Endothelial cell of umbilical vein (primary cell): ENCODE measurements at regions not wholly inside any gene's neighbourhood (a gene's known extent, or its start where the extent isn't known, plus 50 kb on each side); places are given as distances from the start of the nearest gene placed in this dataset.
"Not testable (repeated sequence)": the region's sequence is repeated elsewhere in the genome, so short reads cannot be mapped to it uniquely, and the experiment has no call there.

Experiments
- BruUV-seq: library from RNA; stranded (reverse); fragments of 400-500 nt; replicated peaks from 2 replicates; lab custom pipeline; 2021; lab: Mats Ljungman, UMichigan
- CTCF ChIA-PET: fragments of 300-600, 350-600 bp; sonication (Branson Sonifier 250); formaldehyde crosslinking; loops from one replicate; lab custom pipeline; 2021; ENCODE audit warnings: antibody characterized with exemption, inconsistent platforms; lab: Charles Lee
- POLR2A ChIA-PET: fragments of 300-600, 350-600 bp; sonication (Branson Sonifier 250); formaldehyde crosslinking; loops from one replicate; lab custom pipeline; 2021; ENCODE audit warnings: antibody characterized with exemption, inconsistent platforms; lab: Charles Lee
- DNase-seq: peaks from one replicate; pipeline ENCODE4 v3.0.0-alpha.2; 2011; ENCODE audit warnings: low read depth, low spot score
- FAIRE-seq: peaks from 2 replicates; lab custom pipeline; 2011; peaks lifted over from hg19 to GRCh38; lab: Jason Lieb, UNC
- H2AFZ ChIP-seq: 2 replicates; pipeline ENCODE4 v1.6.0; 2012; ENCODE audit warnings: low read depth, low read length, control low read depth, inconsistent platforms
- H3K27ac ChIP-seq: 2 replicates; pipeline ENCODE4 v1.5.1; 2011; ENCODE audit warnings: low read depth, mild to moderate bottlenecking, control low read depth, low read length, moderate library complexity; ENCODE audit not compliant: insufficient read depth
- H3K27me3 ChIP-seq, 2 experiments: 2 replicates each; pipeline versions ENCODE4 v1.6.0 to v1.6.1; 2011; ENCODE audit warnings: low read length in 2 of 2, mixed read lengths in 1 of 2; ENCODE audit not compliant: control insufficient read depth in 2 of 2, insufficient read depth in 2 of 2
- H3K36me3 ChIP-seq, 2 experiments: 2 replicates in 1 of 2; 3 replicates in 1 of 2; pipeline ENCODE4 v1.5.1; 2011; ENCODE audit warnings: low read length in 2 of 2, mild to moderate bottlenecking in 1 of 2, moderate library complexity in 1 of 2; ENCODE audit not compliant: control insufficient read depth in 2 of 2, insufficient read depth in 2 of 2; ENCODE audit errors: extremely low read depth in 1 of 2
- H3K4me1 ChIP-seq: 3 replicates; pipeline ENCODE4 v1.5.1; 2011; ENCODE audit warnings: mild to moderate bottlenecking, low read length; ENCODE audit not compliant: control insufficient read depth, insufficient read depth; ENCODE audit errors: extremely low read depth
- H3K4me2 ChIP-seq: 2 replicates; pipeline ENCODE4 v1.6.1; 2011; ENCODE audit warnings: low read length, control low read depth, mixed read lengths; ENCODE audit not compliant: insufficient read depth
- H3K4me3 ChIP-seq, 3 experiments: fragments of 200-600 bp in 1 of 3; sonication (generic), shearing (Covaris generic) in 1 of 3; replicated peaks in 1 of 3; 2 replicates each; pipeline ENCODE4 v1.5.1; 2011 to 2016; ENCODE audit warnings: control low read depth in 3 of 3, low read length in 3 of 3, mild to moderate bottlenecking in 2 of 3, inconsistent platforms in 1 of 3, low read depth in 1 of 3, moderate library complexity in 1 of 3; ENCODE audit not compliant: insufficient read depth in 1 of 3
- H3K79me2 ChIP-seq: 2 replicates; pipeline ENCODE4 v1.6.0; 2012; ENCODE audit warnings: low read length, inconsistent platforms; ENCODE audit not compliant: control insufficient read depth, insufficient read depth
- H3K9ac ChIP-seq: replicated peaks from 2 replicates; pipeline ENCODE3; 2011; ENCODE audit warnings: low read length, control low read depth; ENCODE audit not compliant: insufficient read depth; ENCODE audit errors: extremely low read depth
- H3K9me1 ChIP-seq: replicated peaks from 3 replicates; pipeline ENCODE4 v1.6.0; 2011; ENCODE audit warnings: mild to moderate bottlenecking, low read length; ENCODE audit not compliant: control insufficient read depth, insufficient read depth; ENCODE audit errors: extremely low read depth
- H3K9me3 ChIP-seq: replicated peaks from 2 replicates; pipeline ENCODE4 v1.5.1; 2012; ENCODE audit warnings: low read length, inconsistent platforms; ENCODE audit not compliant: control insufficient read depth, insufficient read depth
- H4K20me1 ChIP-seq: replicated peaks from 2 replicates; pipeline ENCODE3; 2011; ENCODE audit warnings: mild to moderate bottlenecking, low read length; ENCODE audit not compliant: control insufficient read depth, insufficient read depth; ENCODE audit errors: extremely low read depth
- dilution Hi-C: fragments of 300-500 bp; cut with MboI; formaldehyde crosslinking; loops from one replicate; pipeline ENCODE4 v1.15.0; 2019; ENCODE audit warnings: low sequenced_read_pairs; ENCODE audit not compliant: extremely low pct_ligation_motif_present
- intact Hi-C: fragments of 100-400 bp; cut with micrococcal nuclease; formaldehyde crosslinking; loops from one replicate; pipeline ENCODE4 v1.10.0; 2022

DNA sequence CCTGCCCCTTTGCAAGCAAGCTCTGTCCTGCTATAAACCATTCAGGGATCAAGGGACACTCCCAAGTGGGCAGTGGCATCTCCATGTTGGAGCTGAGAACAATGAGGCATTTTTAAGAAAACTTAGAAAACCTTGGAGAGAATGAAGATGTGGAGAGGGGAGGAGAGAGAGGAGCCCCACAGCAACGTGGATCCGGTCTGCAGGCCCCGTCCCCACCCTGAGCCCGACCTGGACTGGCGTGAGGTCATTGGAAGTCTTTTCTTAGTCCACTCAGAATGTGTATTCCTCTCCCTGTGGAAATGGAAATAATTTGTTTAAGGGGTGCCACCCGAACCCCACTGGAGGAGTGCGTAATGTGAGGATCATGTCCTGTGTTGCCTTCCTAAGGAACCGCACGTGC is 328.0 kb upstream of the COX7C start:
- FAIRE-seq, H3K27ac ChIP-seq, H3K4me1 ChIP-seq, CTCF ChIA-PET, H4K20me1 ChIP-seq, H3K36me3 ChIP-seq, intact Hi-C loops, DNase-seq, BruUV-seq, H3K9me3 ChIP-seq, POLR2A ChIA-PET, H3K79me2 ChIP-seq, H2AFZ ChIP-seq, H3K9me1 ChIP-seq, H3K4me3 ChIP-seq, H3K27me3 ChIP-seq, H3K9ac ChIP-seq, dilution Hi-C loops, H3K4me2 ChIP-seq: not testable (repeated sequence)

DNA sequence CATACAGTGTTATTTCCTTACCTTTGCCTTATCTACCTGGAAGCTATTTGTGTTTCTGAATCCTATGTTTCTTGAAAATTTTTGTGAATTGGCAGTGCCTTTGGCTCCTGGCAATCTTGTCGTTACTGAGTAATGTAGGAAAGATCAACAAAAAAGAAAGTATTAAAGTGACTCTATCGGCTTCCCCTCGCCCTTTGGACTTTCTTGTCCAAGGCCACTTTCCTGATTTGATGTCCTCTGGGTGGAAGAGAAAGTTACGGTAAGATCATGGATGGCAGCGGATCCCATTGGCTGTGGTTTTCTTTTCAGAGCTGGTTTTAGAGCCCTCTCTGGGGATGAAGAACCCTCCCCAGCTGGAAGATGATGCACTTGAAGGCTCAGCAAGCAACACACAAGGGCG is 324.9 kb upstream of the COX7C start:
- DNase-seq, H2AFZ ChIP-seq, POLR2A ChIA-PET, H4K20me1 ChIP-seq, CTCF ChIA-PET, H3K4me1 ChIP-seq, H3K9ac ChIP-seq, H3K27ac ChIP-seq, intact Hi-C loops, dilution Hi-C loops, H3K36me3 ChIP-seq, H3K79me2 ChIP-seq, BruUV-seq, H3K4me3 ChIP-seq, H3K4me2 ChIP-seq, H3K9me3 ChIP-seq, H3K27me3 ChIP-seq, H3K9me1 ChIP-seq, FAIRE-seq: not testable (repeated sequence)

DNA sequence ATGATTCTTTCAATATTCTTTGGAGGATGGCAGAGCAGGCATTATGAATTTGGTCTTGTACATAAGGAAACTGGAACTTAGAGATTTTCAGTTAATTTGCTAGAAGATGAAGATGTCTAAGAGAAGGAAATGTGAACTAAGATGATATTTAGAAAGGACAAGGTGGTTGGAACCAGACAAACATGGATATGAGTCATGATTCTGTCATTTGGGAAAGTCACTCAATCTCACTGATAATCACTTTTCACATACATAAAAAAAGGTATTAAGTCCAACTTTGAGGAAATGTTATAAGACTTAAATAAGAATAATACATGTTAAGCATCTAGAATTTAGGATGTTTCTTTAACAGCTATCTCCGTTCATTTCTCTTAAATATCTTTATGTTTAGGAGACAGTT is 315.1 kb upstream of the COX7C start:
- CTCF ChIA-PET, H2AFZ ChIP-seq, H3K9me3 ChIP-seq, FAIRE-seq, BruUV-seq, POLR2A ChIA-PET, H3K27ac ChIP-seq, H3K4me1 ChIP-seq, H3K9me1 ChIP-seq, H3K4me3 ChIP-seq, intact Hi-C loops, DNase-seq, H3K4me2 ChIP-seq, H3K27me3 ChIP-seq, H3K36me3 ChIP-seq, H4K20me1 ChIP-seq, dilution Hi-C loops, H3K9ac ChIP-seq, H3K79me2 ChIP-seq: not testable (repeated sequence)
